Activated T-cell treated with anti-CD3 and anti-CD28 coated beads for 48 hours (primary cell): ENCODE measurements at regions not wholly inside any gene's neighbourhood (a gene's known extent, or its start where the extent isn't known, plus 50 kb on each side); places are given as distances from the start of the nearest gene placed in this dataset.

Experiments used
- DNase-seq: peaks from one replicate; pipeline ENCODE4 v3.0.0-alpha.2; 2020; ENCODE audit warnings: low read depth

- no peak for DNase-seq
Observed at GRCh38 chr2:204274429-204274828, 270.8 kb upstream of the PARD3B start.

GRCh38 chr2:204274991-204275390 is 270.3 kb upstream of the PARD3B start:
- DNase-seq = no peak

GRCh38 chr2:204277226-204277625 is 268.0 kb upstream of the PARD3B start:
- no peak for DNase-seq

GRCh38 chr2:204278454-204278853 is 266.8 kb upstream of the PARD3B start:
- DNase-seq = no peak

GRCh38 chr2:204279819-204280218 is 265.5 kb upstream of the PARD3B start:
- no peak for DNase-seq

GRCh38 chr2:204280262-204280668 is 265.0 kb upstream of the PARD3B start:
- DNase-seq = no peak

GRCh38 chr2:204282081-204282480 is 263.2 kb upstream of the PARD3B start:
- DNase-seq = no peak

GRCh38 chr2:204282525-204282924 is 262.8 kb upstream of the PARD3B start:
- no peak for DNase-seq

GRCh38 chr2:204289066-204289465 is 256.2 kb upstream of the PARD3B start:
- DNase-seq = no peak

GRCh38 chr2:204292439-204292838 is 252.8 kb upstream of the PARD3B start:
- DNase-seq = no peak

GRCh38 chr2:204293884-204294747 is 251.2 kb upstream of the PARD3B start:
- no peak for DNase-seq

- DNase-seq = no peak
Observed at GRCh38 chr2:204298404-204298803, 246.9 kb upstream of the PARD3B start.

GRCh38 chr2:204299766-204300165 is 245.5 kb upstream of the PARD3B start:
- no peak for DNase-seq

- DNase-seq = no peak
Observed at GRCh38 chr2:204306667-204307066, 238.6 kb upstream of the PARD3B start.

GRCh38 chr2:204312105-204312504 is 233.2 kb upstream of the PARD3B start:
- no peak for DNase-seq

- no peak for DNase-seq
Observed at GRCh38 chr2:204313256-204313655, 232.0 kb upstream of the PARD3B start.

- no peak for DNase-seq
Observed at GRCh38 chr2:204315236-204315662, 230.0 kb upstream of the PARD3B start.

GRCh38 chr2:204317640-204318039 is 227.6 kb upstream of the PARD3B start:
- DNase-seq = no peak

- DNase-seq = no peak
Observed at GRCh38 chr2:204321027-204321800, 224.1 kb upstream of the PARD3B start.

GRCh38 chr2:204321910-204322751 is 223.1 kb upstream of the PARD3B start:
- no peak for DNase-seq

- DNase-seq = peak; percentile 30
Observed at GRCh38 chr2:204325468-204325867, 219.8 kb upstream of the PARD3B start.

- no peak for DNase-seq
Observed at GRCh38 chr2:204328373-204328772, 216.9 kb upstream of the PARD3B start.
